Stimulated activated CD4-positive, alpha-beta T cell treated with anti-CD3 and anti-CD28 coated beads, Interleukin-1b, Interleukin-23, amount 100 ng/mL, for 4 hours (primary cell): ENCODE measurements at regions not wholly inside any gene's neighbourhood (a gene's known extent, or its start where the extent isn't known, plus 50 kb on each side); places are given as distances from the start of the nearest gene placed in this dataset.
"Not testable (repeated sequence)": the region's sequence is repeated elsewhere in the genome, so short reads cannot be mapped to it uniquely, and the experiment has no call there.

Experiments used
- DNase-seq, 2 donors: peaks; one replicate each; pipeline ENCODE4 v3.0.0-alpha.2; 2020; ENCODE audit warnings: low read depth in 2 of 2

DNA sequence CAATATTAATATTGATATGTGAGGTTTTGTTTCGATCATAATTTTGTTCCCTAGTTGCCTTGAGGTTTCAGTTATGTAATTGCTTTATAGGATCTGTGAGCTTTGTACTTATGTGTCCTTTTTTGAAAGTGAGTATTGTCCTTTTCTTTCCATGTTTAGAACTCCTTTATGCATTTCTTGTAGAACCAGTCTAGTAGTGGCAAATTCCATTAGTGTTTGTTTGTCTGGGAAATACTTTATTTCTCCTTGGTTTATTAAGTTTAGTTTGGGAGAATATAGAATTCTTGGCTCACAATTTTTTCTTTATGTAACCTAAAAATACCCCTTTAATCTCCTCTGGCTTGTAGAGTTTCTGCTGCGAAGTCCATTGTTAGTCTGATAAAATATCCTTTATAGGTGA lies 127.5 kb upstream of the KITLG start:
- no peak for DNase-seq

DNA sequence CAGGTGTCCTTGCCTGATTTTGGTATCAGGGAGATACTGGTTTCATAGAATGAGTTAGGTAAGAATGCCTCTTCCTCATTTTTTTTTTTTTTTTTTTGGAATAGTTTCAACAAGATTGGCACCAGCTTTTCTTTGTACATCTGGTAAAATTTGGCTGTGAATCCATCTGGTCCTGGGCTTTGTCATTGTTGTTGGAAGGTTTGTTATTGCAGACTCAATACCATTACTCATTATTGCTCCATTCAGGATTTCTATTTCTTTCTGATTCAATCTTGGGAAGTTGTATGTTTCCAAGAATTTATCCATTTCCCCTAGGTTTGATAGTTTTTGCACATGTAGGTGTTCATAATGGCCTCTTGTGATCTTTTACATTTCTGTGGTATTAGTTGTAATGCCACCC lies 126.0 kb upstream of the KITLG start:
- DNase-seq, result no peak

DNA sequence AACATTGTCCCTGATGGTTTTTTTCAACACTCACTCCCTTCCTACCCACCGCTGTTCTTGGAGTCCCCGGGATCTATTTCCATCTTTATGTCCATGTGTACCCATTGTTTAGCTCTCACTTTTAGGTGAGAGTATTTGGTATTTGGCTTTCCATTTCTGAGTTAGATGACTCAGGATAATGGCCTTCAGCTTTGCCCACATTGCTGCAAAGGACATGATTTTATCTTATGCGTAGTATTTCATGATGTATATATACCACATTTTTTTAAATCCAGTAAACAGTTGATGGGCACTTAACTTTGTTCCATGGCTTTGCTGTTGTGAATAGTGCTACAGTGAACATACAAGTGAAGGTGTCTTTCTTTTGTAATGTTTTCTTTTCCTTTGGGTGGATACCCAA lies 123.5 kb upstream of the KITLG start:
- DNase-seq, result no peak

DNA sequence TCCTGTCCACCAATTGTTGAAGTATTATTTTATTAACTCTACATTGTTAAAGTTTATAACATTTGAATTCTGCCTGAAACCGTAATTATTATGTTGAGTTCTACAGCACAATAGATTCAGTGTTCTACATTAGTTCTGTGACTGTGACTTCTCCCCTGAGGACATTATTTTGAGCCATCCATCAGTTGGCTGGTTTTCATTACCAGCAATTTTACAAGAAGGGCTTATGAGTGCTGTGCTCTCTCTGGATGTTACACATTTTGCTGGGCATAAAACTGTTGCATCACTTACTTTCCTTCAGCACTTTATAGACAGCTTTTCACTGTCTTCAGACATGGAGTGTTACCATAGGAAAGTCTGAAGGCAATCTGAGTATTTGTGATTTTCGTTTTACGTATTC lies 118.2 kb upstream of the KITLG start:
- no peak for DNase-seq

DNA sequence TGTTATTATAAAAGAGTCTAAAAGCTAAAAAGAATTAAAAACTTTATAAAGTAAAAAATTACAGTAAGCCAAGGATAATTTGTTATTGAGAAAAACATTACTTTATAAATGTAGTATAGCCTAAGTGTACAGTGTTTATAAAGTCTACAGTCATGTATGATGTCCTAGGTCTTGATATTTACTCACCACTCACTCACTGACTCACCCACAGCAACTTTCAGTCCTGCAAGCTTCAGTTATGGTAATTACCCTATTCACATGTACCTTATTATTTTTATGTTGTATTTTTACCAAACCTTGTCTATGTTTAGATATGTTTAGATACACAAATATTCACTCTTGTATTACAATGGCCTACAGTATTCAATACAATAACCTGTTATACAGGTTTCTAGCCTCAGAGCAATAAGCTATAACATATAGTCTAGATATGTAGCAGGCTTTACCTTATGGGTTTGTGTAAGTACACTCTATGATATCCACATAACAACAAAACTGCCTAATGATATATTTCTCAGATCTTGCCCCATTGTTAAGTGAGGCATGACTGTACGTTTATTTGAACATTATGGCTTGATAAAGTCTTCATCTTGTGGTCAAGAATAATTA lies 113.7 kb upstream of the KITLG start:
- DNase-seq, result no peak

DNA sequence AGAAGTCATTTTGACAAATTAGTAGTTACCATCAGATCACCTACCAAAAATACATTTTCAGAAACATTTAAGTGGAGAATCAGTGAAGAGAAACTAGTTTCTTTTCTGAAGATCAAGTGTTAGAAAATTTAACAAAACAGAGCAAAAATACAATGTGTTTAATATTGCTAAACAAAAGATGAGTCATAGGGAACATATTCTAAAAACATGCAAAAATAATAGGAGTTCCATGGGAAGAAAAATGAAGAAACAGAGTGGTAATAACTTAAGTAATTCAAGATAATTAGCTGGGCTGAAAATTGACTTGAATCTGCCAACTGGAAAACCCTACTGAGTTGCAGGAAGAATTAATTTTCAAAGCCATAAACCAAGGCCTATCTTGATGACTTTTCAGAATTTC lies 111.5 kb upstream of the KITLG start:
- no peak for DNase-seq

DNA sequence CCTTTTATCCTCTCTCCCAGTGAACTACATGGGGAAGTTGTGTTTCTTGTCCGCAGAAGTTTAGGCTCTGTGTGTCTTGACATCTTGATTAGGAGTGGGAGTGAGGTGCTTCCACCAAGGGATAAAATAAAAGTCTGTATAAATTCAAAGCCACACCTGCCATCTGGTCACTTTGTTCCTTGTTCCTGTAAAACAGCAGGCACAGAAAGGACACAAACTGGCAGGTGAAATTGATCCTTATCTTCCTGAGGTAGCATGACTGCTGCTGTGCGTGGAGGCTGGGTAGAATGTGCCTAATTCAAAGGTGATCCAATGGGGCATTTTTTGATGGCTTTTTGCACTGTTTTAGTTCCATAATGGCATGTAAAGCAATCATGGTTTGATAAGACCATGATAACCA lies 104.3 kb upstream of the KITLG start:
- no peak for DNase-seq

DNA sequence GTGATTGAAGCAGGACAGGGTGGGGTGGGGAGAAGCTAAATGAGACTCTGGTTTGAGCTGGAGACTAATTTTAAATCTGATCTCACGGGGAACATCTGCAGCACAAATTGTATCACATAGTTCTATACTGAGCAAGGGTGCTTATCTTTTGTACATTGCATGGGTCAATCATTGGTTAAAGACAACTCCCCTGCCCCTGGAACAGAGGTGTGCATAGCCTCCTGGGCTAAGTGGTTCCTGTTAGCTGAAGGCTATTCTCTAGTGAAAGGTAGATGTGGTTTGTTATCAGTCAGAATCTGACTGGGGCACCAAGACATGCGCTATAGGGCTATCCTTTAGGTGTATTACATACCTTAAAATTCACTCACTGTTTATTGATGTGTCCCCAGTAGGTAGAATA lies 103.9 kb upstream of the KITLG start:
- no peak for DNase-seq

DNA sequence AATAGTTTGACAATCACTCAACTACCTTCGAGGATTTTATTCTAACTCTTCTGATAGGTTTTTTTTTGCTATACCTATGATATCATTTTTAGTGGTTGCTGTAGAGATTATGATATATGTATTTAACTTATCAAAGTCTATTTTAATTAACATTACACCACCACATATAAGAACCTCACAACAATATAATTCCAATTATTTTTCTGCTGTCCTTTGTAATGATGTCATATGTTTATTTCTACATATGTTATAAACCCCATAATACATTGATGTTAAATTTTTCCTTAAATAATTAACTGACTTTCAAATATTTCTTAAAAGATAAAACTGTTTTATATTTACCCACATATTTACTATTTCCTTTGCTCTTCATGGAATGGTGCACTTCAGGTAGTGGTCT lies 103.4 kb upstream of the KITLG start:
- no peak for DNase-seq

DNA sequence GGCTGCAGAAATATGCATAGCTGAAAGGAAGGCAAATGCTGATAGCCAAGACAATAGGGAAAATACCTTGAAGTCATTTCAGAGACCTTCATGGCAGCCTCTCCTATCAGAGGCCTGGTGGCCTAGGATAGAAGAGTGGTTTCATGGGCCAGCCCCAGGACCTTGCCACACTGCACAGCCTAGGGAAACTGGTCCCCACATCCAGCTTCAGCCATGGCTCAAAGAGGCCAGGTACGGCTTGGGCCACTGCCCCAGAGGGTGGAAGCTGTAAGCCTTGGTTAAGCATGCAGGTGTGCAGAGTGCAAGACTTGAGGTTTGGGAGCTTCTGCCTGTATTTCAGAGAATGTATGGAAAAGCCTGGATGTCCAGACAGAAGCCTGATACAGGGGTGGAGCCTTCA lies 101.0 kb upstream of the KITLG start:
- DNase-seq, result no peak

DNA sequence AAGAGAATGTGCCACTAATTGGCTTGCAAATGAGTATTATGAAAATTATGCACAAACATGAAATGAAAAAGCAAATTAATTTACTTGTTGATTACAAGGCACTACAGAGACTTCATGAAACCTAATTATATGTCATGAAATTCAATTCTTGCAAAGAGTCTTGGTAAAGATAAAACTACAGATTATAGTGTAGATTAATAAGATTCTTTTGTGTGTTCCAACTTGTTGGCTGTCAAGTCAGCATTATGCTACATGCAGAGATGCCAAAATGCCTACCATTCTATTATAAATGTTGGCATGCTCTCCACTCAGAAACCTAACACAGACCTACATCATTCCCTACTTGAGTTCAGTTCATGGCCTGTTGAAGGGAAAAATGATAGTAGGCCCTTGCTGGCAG lies 97.2 kb upstream of the KITLG start:
- DNase-seq, result no peak

DNA sequence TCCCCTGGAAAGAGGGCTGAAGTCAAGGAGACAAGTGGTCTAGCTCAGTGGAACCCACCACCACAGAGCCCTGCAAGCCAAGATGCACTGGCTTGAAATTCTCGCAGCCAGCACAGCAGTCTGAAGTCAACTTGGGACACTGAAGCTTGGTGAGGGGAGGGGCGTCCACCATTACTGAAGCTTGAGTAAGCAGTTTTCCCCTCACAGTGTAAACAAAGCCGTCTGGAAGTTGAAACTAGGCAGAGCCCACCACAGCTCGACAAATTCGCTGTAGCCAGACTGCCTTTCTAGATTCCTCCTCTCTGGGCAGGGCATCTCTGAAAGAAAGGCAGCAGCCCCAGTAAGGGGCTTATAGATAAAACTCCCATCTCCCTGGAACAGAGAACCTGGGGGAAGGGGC lies 87.3 kb upstream of the KITLG start:
- not testable (repeated sequence) for DNase-seq

DNA sequence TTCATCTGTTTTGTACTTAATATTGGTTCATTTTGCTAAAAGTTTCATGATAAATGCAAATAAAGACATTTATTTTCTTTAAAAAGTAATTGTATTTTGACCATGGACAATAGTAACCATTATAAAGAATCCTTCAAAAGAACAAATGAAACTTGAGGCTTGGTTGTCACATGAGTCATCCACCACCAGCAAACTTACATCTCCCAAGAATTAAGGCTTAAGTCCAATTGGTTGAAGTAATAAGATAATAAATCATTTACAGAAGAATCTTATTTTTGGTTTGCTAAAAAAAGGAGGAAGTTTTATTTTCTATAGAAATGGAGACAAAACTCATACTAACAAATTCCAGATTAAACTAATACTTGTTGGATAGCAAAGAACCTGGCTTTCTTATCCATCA lies 84.8 kb upstream of the KITLG start:
- no peak for DNase-seq

DNA sequence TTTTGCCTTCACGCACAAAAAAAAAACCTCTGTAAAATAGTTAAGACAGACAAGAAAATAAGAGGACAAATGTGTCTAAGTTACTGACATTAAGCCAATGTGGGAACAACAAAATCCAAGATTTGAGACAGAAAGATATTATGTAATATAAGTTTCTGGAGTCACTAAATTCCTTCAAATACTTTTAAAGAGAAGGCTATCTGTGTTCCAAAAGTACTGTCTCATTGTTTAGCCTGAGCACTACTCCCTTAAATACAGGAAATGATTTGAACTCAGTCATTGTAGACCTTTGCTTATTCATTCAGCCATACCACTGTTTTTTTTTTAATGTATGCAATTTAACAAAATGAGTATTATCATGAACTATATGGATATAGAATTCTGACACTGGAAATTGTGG lies 82.7 kb upstream of the KITLG start:
- DNase-seq, result no peak

DNA sequence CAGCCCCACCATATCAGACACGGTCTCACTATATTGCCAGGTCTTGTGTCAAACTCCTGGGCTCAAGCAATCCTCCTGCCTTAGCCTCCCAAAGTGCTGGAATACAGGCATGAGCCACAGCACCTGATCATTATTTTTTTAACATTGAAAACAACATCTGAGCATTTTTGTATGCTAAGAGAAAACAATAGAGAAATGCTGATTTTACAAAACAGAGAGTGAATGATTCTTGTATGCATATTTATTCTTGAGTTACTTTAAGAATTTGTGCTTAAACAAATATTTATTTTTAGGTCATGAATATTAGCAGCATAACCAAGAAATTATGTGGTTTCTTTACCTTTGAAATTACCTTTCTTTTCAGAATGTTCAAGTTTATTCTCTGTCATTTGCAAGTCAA lies 81.8 kb upstream of the KITLG start:
- DNase-seq, result no peak

DNA sequence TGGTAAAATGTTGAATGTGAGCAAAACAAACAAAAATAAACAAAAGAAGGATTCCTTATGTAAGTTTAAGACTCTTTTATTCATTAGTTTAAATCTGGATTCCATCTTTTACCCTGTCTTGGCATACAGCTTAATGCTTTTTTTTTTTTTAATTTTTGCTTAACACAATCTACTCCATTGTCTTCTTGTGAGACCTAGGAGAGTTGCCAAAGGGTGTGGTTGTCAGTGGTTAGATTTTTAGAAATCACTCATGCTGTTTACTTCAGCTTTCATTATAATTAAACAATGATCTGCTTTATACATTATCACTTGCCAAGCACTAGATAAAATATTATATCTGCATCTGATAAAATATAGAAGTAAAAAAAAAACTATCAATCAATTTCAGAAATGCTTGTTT lies 77.7 kb upstream of the KITLG start:
- DNase-seq, result no peak

DNA sequence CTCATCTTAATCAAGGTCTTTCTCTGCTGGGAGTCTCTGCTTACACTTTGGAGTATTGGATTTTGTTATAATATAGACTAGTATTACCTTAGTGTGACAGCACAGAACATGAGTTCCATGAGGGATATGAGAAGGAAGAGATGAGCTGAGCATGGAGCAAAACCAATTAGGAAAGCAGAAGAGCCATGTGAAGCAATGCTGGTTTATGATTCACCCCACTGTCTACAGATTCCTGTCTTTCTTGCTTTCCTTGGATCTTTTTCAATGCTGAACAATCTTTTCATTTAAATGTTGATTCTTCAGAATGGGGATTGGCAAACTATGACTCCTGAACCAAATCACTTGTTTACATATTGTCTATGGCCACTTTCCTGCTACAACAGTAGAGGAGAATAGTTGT lies 70.4 kb upstream of the KITLG start:
- no peak for DNase-seq

DNA sequence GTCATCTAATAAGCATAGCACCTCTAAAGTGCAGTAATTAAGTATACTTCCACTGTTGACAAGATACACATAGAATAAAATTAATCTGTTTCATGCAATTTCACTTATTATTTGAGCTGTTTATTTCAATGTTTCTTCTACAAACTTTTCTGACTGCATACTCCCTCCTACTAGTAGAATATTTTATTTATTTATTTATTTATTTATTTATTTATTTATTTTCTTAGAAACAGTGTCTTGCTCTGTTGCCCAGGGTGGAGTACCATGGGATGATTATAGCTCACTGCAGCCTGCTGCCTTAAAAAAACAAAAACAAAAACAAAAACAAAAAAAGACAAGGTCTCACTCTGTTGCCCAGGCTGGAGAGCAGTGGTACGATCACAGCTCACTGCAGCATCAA lies 68.4 kb upstream of the KITLG start:
- DNase-seq, result no peak

DNA sequence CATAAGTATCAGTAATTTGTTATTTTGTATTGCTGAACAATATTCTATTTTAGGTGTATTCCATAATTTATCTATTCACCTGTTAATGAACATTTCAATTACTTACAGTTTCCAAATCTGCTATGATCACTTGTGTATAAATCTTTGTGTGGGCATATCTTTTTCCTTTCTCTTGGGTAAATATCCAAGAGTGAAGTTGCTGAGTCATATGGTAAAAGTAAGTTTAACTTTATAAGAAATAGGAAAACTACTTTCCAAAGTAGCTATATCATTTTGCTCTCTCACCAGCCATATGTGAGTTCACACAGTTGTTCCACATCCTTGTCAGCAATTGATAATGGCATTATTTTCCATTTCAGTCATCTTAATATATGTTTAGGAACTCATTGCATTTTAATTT lies 66.6 kb upstream of the KITLG start:
- no peak for DNase-seq

DNA sequence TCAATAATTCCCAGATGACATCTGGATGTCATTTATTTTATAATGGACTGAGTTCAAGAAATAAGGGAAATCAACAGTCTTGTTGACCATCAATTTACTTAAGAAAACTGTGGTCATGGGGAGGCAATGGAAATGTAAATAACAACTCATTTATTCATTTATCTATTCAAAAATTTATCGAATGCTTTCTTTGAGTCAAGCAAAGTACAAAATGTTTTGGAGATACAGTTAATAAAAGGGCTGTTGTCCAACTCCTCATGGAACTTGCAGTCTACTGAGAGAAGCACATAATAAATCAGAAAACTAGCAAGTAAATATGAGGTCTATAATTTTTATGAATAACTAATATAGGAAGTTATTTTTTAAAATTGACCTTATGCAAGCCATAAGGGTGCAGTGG lies 65.5 kb upstream of the KITLG start:
- no peak for DNase-seq

DNA sequence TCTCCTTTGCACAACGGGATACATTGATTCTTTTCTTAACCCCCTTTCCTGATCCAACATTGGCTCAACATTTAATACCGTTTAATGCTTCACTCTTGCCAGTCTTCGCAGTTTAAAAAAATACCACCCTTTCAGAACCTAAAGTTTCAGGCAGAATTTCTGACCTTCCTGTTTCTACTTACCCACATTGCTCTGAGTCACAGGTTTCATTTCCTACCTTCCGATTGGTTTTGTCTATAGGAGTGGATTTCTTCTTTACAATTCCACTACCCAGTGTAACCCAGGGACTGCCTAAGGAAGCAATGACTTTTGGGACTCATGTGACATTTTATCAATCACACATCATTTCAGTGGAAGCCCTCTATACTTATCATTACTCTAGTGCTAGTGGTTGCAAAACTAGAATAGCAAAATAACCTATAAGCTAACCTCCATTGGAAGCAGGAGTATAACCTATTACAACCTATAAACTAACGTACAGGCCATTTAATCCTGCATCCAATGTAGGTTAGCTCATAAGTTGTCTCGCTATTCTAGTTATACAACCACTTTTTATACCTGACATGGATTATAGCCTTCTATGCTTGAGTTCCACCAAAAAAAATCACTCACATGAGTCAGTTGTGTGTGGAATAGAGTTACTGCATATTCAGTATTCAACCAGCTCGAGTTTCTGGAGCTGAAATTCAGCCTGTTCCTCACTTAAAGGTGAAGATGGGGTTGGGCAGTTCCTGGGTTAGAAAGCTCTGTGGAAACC lies 64.9 kb upstream of the KITLG start:
- no peak for DNase-seq

DNA sequence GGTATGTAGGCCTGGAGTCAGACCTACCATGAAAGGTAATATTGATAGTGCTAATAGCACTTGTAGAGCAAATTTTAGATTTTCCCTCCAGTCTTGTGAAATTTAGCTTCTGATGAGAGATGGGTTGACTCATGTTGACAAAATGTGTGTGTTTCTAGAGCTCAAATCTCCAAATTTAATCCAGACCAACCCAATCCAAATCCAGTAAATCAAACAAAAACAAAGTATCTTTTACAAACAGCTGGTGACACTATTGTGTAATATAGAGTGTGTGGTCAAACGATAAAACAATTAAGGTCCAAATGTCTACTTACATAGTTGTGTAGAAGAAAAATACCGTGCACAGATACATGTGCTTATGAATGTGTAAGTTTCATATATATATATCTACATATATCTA lies 63.4 kb upstream of the KITLG start:
- no peak for DNase-seq

DNA sequence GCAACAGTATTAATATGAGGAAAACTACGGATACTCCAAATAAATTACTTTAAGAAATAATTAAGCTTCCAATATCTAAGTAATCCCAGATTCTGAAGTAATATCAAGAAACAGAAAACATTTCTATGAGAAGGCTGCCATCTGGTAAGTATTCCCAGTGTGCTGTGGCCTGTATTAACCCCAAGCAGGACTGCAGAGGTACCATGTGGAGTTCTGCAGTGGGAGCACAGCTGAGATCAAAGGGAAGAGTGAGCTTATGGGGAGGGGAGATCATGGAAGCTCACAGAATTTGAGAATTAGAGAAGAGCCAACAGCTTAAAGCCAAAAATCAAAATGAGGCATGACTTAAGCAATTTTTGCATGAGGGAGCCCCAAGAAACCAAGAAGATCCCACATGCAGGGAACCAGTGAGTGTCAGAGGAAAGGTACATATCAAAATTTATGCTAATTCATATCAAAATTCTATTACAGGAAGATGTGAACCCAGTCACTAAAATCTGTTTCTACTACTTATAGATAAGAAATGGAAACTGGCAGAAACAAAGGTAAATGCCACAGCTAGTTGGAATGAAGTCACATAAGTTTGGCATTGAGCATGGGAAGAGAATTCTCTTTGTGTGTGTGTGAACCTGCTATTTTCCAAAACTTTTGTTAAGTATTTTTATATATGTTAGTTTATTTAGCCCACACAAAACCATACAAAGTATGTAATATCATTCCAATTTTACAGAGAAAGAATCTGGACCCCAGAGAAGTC lies 62.6 kb upstream of the KITLG start:
- no peak for DNase-seq
